ENCODE measurements at regions not wholly inside any gene's neighbourhood (a gene's known extent, or its start where the extent isn't known, plus 50 kb on each side); places are given as distances from the start of the nearest gene placed in this dataset.
"Not testable (repeated sequence)": the region's sequence is repeated elsewhere in the genome, so short reads cannot be mapped to it uniquely, and the experiment has no call there.

DNA sequence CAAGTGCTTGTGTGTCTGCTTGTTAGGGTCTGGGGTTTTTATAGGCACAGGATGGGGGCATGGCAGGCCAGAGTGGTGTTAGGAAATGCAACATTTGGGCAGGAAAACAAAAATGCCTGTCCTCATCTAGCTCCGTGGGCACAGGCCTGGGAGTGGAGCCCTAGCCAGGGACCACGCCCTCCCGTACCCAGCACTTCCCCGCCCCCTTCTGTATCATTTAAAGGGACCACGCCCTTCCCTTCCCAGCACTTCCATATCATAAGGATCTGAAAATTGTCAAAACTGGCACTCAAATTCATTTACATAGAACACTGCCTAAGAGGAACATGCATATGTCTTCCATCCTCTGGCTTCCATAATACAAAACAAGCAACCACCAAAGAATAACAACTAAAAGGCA, 185.8 kb downstream of the B3GLCT start:
- DNase-seq (ENCODE audit: low read depth in 3 of 3): no peak

DNA sequence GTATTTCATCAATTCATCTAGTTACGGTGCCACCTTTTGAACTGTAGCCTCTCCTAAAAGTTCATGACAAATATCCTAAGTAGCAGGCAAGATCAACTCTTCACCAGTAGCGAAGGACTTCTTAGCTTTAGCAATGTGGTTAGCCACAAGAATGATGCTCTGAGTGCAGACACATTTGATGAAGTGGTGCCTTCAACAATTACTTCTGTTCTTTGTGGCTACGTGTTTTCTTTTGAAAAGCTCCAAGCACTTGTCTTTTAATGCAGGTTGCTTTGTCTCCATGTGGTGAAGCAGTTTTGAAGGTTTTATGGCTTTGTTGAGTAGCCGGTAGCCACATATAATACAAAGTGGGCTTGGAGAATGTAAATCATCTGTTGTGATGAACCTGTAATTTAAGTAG, 194.7 kb downstream of the B3GLCT start:
- no peak for DNase-seq (ENCODE audit: low read depth in 3 of 3)

- no peak for DNase-seq (ENCODE audit: low read depth in 3 of 3)
Observed at GRCh38 chr13:31395090-31395489, 195.3 kb downstream of the B3GLCT start.

- DNase-seq (ENCODE audit: low read depth in 3 of 3): no peak
Observed at GRCh38 chr13:31399690-31400089, 199.9 kb downstream of the B3GLCT start.

DNA sequence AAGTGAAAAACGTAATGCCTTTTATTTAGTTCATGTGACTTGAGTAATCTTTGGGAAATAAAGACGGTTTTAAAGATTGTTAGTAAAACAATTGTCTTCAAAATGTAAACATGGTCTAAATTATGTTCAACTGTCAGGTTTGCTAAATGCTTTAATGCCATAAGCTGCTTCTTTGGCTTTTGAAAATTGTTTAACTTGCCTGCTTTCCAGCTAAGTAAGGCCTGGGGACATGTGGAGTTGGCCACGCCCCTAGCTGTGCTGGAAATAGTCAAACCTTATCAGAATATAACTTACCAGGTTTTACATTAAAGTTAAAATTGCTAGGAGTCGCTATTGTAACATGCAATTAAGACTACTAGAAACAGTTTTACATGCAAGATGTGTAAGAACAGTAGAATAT, 203.9 kb downstream of the B3GLCT start:
- not testable (repeated sequence) for DNase-seq (ENCODE audit: low read depth in 3 of 3)

GRCh38 chr13:31408927-31409326, 209.2 kb downstream of the B3GLCT start:
- DNase-seq (ENCODE audit: low read depth in 3 of 3): no peak

GRCh38 chr13:31409678-31410356, 210.0 kb downstream of the B3GLCT start:
- no peak for DNase-seq (ENCODE audit: low read depth in 3 of 3)

- no peak for DNase-seq (ENCODE audit: low read depth in 3 of 3)
Observed at GRCh38 chr13:31413516-31413915, 213.7 kb downstream of the B3GLCT start.

DNA sequence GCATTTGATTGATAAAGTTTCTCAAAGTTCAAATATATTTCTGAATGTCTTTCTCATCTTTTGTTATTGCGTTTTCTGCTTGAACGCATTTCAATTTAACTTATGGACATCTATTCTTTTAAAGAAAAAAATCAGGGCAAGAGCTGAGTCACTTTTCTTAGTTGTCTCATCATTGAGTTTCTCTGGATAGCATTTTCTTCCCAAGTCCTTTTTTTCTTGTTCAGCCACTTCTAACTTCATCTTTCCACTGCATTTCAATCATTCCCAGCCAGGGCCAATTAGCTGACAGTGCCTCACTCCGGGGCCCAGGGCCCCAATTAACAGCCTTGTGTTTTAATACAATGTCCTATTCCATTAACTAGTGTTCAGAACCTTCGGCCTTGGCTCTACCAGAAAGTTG, 216.3 kb downstream of the B3GLCT start:
- DNase-seq (ENCODE audit: low read depth in 3 of 3): no peak

DNA sequence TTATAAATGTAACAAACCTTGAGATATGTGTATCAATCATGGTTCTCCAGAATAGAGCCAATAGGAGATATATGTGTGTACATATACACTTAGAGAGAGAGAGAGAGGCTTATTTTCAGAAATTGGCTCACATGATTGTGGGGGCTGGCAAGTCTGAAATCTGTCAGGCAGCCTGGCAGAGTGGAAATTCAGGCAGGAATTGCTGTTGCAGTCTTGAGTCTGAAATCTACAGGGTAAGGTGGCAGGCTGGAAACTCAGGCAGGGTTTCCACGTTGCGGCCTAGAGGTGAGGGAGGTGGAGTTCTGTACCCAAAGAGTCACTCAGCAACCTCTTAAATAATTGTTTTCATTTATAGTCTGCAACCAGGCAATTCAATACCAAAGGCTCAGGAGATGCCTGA, 218.4 kb downstream of the B3GLCT start:
- DNase-seq (ENCODE audit: low read depth in 3 of 3): no peak

- DNase-seq (ENCODE audit: low read depth in 3 of 3): no peak
Observed at GRCh38 chr13:31421756-31422155, 222.0 kb downstream of the B3GLCT start.

DNA sequence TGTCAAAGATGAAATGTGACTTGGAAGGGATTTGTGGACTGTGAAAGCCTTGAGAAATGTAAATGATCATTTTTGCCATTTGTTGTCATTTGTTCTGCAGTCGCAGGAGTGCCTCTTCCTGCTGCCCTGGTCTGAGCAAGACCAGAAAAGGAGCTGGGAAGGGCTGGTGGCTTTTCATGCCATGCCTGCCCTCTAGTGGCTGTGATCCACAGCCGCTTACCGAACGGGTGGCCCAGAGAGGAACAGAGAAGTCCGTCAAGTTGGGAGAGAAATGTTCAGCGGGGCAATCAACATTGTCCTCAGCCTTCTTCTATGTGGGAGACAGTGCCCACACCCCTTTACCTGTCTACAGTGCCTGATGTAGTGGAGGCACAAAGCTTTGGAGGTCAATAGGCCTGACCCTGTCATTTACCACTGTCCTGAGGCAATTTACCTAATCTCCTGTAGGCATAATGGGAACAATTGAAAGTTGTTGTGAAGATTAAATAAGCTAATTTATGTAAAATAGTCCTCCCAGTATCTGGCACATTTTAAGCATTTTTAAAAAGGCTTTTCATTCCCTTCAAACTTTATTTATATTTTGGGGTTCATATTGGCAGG, 224.5 kb downstream of the B3GLCT start:
- peak; percentile 7 to 11 (median 9) for DNase-seq (ENCODE audit: low read depth in 3 of 3)

DNA sequence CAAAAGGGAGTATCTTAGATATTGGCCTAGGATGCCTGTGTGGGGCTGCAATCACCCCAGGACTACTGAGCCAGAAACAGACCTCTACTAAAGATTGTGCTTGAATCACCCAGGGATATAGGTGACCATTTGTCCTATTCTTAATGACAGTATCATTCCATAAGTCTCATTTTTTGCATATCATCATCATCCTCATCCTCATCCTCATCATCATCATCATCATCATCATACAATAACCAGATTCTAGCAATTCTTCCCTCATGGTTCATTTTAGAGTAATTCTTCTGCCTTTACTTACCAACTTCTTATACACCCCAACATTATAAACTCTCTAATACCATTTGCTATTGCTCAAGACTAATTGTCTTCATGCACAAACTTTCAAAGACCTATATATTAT, 226.6 kb downstream of the B3GLCT start:
- no peak for DNase-seq (ENCODE audit: low read depth in 3 of 3)

- no peak for DNase-seq (ENCODE audit: low read depth in 3 of 3)
Observed at GRCh38 chr13:31427151-31428100, 227.7 kb downstream of the B3GLCT start.

- DNase-seq (ENCODE audit: low read depth in 3 of 3): peak; percentile 0 to 14 (median 7)
Observed at GRCh38 chr13:31431722-31432137, 232.0 kb downstream of the B3GLCT start.

DNA sequence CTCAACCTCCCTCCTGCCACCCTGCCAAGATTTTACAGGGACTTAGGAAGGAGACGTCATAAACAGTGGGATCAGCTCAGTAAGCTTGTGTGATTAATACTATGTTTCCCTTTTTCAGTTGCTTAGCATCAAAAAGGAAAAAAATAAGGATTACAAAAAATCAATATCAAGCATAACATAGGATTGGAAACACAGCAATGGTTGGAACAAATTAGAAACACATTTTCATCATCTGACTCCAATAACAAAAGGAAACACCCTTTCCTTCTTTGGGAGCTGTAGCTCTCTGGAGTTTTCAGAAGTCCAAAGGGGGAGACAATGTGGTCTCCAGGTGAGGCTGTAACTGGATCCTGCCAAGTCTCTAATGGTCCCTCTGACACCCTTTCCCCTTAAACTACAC, 233.4 kb downstream of the B3GLCT start:
- DNase-seq (ENCODE audit: low read depth in 3 of 3): no peak

GRCh38 chr13:31433746-31434145, 234.0 kb downstream of the B3GLCT start:
- no peak for DNase-seq (ENCODE audit: low read depth in 3 of 3)

- DNase-seq (ENCODE audit: low read depth in 3 of 3): no peak
Observed at GRCh38 chr13:31434613-31435012, 234.8 kb downstream of the B3GLCT start.

DNA sequence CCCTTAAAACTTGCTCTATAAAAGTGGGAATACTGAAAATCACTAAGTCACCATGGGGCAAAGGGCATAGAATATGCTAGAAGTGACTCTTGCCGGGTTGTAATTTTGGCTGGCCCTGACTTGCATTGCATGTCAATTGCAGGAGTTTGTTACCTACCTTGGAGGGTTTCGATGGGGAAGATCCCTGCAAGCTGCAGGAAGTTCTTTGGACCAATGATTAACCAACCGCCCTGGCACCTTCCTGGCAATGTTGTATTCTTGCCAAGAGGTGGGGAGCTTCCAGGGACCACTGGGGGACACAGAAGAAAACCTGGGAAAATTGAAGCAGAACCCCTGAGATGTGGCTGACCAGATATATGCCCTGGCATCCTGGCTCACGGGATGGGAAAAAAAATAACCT, 235.8 kb downstream of the B3GLCT start:
- no peak for DNase-seq (ENCODE audit: low read depth in 3 of 3)

GRCh38 chr13:31436478-31436877, 236.7 kb downstream of the B3GLCT start:
- no peak for DNase-seq (ENCODE audit: low read depth in 3 of 3)

GRCh38 chr13:31437975-31438374, 238.2 kb downstream of the B3GLCT start:
- no peak for DNase-seq (ENCODE audit: low read depth in 3 of 3)

DNA sequence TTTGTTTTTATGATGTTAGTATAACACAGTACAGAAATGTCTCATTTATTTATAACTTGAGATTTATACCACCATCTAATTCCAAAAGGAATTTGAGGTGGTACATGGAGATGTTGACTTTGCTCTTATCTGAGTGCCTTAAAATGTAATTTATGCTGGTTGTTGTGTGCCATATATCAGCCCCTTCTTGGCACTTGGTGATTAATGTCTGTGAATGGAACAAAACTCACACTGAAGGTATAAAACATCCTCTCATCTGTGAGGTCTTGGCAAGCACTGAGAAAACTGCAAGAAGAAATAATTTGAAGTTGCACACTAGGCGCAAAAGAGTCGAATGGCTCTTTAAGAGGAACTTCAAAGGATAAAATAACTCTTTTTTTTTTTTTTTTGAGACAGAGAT, 240.4 kb downstream of the B3GLCT start:
- no peak for DNase-seq (ENCODE audit: low read depth in 3 of 3)

Measured in stimulated activated CD4-positive, alpha-beta T cell treated with anti-CD3 and anti-CD28 coated beads, TNF-alpha, amount 100 ng/mL, for 4 hours (primary cell).